Neural cell (in vitro differentiated cells): ENCODE measurements at regions not wholly inside any gene's neighbourhood (a gene's known extent, or its start where the extent isn't known, plus 50 kb on each side); places are given as distances from the start of the nearest gene placed in this dataset.

ENCODE experiments used
- H2AFZ ChIP-seq: fragments of 200-600, 300-800 bp; sonication (generic), shearing (Covaris generic); 2 replicates; pipeline ENCODE4 v1.6.0; 2014; ENCODE audit warnings: low read depth, mild to moderate bottlenecking, antibody characterized with exemption, low read length, moderate library complexity
- H3F3A ChIP-seq: fragments of 200-600 bp; shearing (Covaris generic); 2 replicates; pipeline ENCODE4 v1.6.1; 2016; ENCODE audit warnings: mild to moderate bottlenecking, moderate library complexity, mixed read lengths, antibody characterized with exemption, low read length; ENCODE audit not compliant: insufficient read depth, poor library complexity, severe bottlenecking
- H3K27ac ChIP-seq: fragments of 200-600, 300-800 bp; sonication (generic), shearing (Covaris generic); 2 replicates; pipeline ENCODE4 v1.5.1; 2014; ENCODE audit warnings: mild to moderate bottlenecking, low read length, moderate library complexity
- H3K27me3 ChIP-seq: fragments of 300-800, 200-600 bp; sonication (generic), shearing (Covaris generic); 2 replicates; pipeline ENCODE4 v1.6.0; 2014; ENCODE audit warnings: mild to moderate bottlenecking, low read depth, low read length, moderate library complexity; ENCODE audit not compliant: insufficient read depth
- H3K36me3 ChIP-seq: fragments of 300-800, 200-600 bp; sonication (generic), shearing (Covaris generic); 2 replicates; pipeline ENCODE4 v1.5.1; 2014; ENCODE audit warnings: mild to moderate bottlenecking, antibody characterized with exemption, low read length, moderate library complexity; ENCODE audit not compliant: insufficient read depth
- H3K4me2 ChIP-seq: fragments of 300-800, 200-600 bp; sonication (generic), shearing (Covaris generic); 2 replicates; pipeline ENCODE4 v1.6.0; 2014; ENCODE audit warnings: mild to moderate bottlenecking, low read length
- H3K4me3 ChIP-seq: fragments of 300-800, 200-600 bp; sonication (generic), shearing (Covaris generic); 2 replicates; pipeline ENCODE4 v1.5.1; 2014; ENCODE audit warnings: mild to moderate bottlenecking, low read length, moderate library complexity
- H3K79me2 ChIP-seq: fragments of 200-600 bp; shearing (Covaris generic); replicated peaks from 2 replicates; pipeline ENCODE4 v1.6.0; 2014; ENCODE audit warnings: mild to moderate bottlenecking, low read length, moderate library complexity; ENCODE audit not compliant: insufficient read depth
- H3K9ac ChIP-seq: fragments of 300-800, 200-600 bp; sonication (generic), shearing (Covaris generic); 2 replicates; pipeline ENCODE4 v1.6.1; 2016; ENCODE audit warnings: mild to moderate bottlenecking, low read length, mixed read lengths
- H3K9me2 ChIP-seq: fragments of 200-600 bp; shearing (Covaris generic); 2 replicates; pipeline ENCODE4 v1.6.1; 2016; ENCODE audit warnings: mild to moderate bottlenecking, low read length, mixed read lengths; ENCODE audit not compliant: insufficient read depth
- H3K9me3 ChIP-seq: fragments of 200-600, 300-800 bp; sonication (generic), shearing (Covaris generic); 2 replicates; pipeline ENCODE4 v1.6.1; 2016; ENCODE audit warnings: mild to moderate bottlenecking, mixed run types, low read length, moderate library complexity, mixed read lengths
- H4K20me1 ChIP-seq: fragments of 200-600 bp; shearing (Covaris generic); 2 replicates; pipeline ENCODE4 v1.6.1; 2016; ENCODE audit warnings: mild to moderate bottlenecking, mixed run types; ENCODE audit not compliant: insufficient read depth
- CTCF ChIP-seq: fragments of 450-650 bp; IDR thresholded peaks from 2 replicates; pipeline ENCODE4 v1.5.1; 2014; ENCODE audit warnings: antibody characterized with exemption, mild to moderate bottlenecking, moderate library complexity; ENCODE audit not compliant: poor library complexity, severe bottlenecking
- EP300 ChIP-seq: fragments of 450-650 bp; conservative IDR thresholded peaks from 2 replicates; pipeline ENCODE4 v1.6.1; 2014; ENCODE audit warnings: antibody characterized with exemption, mild to moderate bottlenecking, moderate library complexity; ENCODE audit not compliant: poor library complexity, severe bottlenecking
- EZH2 ChIP-seq: fragments of 200-600, 300-800 bp; shearing (Covaris generic), sonication (generic); IDR thresholded peaks from 2 replicates; pipeline ENCODE4 v1.6.1; 2014; ENCODE audit warnings: antibody characterized with exemption, low read length, borderline replicate concordance, mild to moderate bottlenecking; ENCODE audit not compliant: insufficient read depth, poor library complexity, severe bottlenecking
- MXI1 ChIP-seq: fragments of 450-650 bp; conservative IDR thresholded peaks from 2 replicates; pipeline ENCODE4 v1.6.1; 2014; ENCODE audit warnings: antibody characterized with exemption, mild to moderate bottlenecking; ENCODE audit not compliant: poor library complexity, severe bottlenecking
- POLR2AphosphoS5 ChIP-seq: IDR thresholded peaks from 2 replicates; pipeline ENCODE4 v1.6.1; 2012
- RAD21 ChIP-seq: fragments of 450-650 bp; conservative IDR thresholded peaks from 2 replicates; pipeline ENCODE4 v1.6.1; 2014; ENCODE audit warnings: antibody characterized with exemption, mild to moderate bottlenecking, moderate library complexity
- REST ChIP-seq: IDR thresholded peaks from 2 replicates; pipeline ENCODE4 v1.6.1; 2012; ENCODE audit warnings: borderline replicate concordance
- SMC3 ChIP-seq: fragments of 450-650 bp; conservative IDR thresholded peaks from 2 replicates; pipeline ENCODE4 v1.6.1; 2014; ENCODE audit warnings: antibody characterized with exemption, mild to moderate bottlenecking, moderate library complexity; ENCODE audit not compliant: poor library complexity
- TAF1 ChIP-seq: IDR thresholded peaks from 2 replicates; pipeline ENCODE4 v1.6.1; 2012; ENCODE audit warnings: low read depth

- Histone ChIP-seq H3K9ac (no peak overlapping the region), H3K9me3 (no peaks in the 10 kb centered on the region), H3K4me2 (no peak overlapping the region), H3K27me3 (no peaks in the 10 kb centered on the region), H2AFZ (no peak overlapping the region), H3F3A (no peaks in the 10 kb centered on the region), H3K9me2 (no peaks in the 10 kb centered on the region), H3K4me3 (no peak overlapping the region), H4K20me1 (no peaks in the 10 kb centered on the region), H3K36me3 (no peaks in the 10 kb centered on the region), H3K27ac (no peak overlapping the region), H3K79me2 (no peaks in the 10 kb centered on the region)
- no peak for TF ChIP-seq SMC3
- TF ChIP-seq TAF1: no peak
- TF ChIP-seq POLR2AphosphoS5: no peak
- no peak for TF ChIP-seq RAD21
- no peak for TF ChIP-seq EZH2
- no peak for TF ChIP-seq REST
- no peak for TF ChIP-seq MXI1
- no peak for TF ChIP-seq EP300
- TF ChIP-seq CTCF: no peak
Measured at GRCh38 chr4:10841697-10842096, 157.1 kb upstream of the CLNK start.

GRCh38 chr4:10837151-10837550, 152.6 kb upstream of the CLNK start:
- Histone ChIP-seq H3K36me3 (no peaks in the 10 kb centered on the region), H3F3A (no peaks in the 10 kb centered on the region)

More at GRCh38 chr4:10837151-10837550, 152.6 kb upstream of the CLNK start:
- no peaks in the 10 kb centered on the region for H3K9me2 ChIP-seq
- no peak overlapping the region for H2AFZ ChIP-seq
- no peak overlapping the region for H3K9ac ChIP-seq
- H3K79me2 ChIP-seq: no peaks in the 10 kb centered on the region
- H3K27ac ChIP-seq: no peak overlapping the region
- no peaks in the 10 kb centered on the region for H3K9me3 ChIP-seq
- TF ChIP-seq EZH2: no peak
- no peak overlapping the region for H3K4me2 ChIP-seq
- no peak overlapping the region for H3K4me3 ChIP-seq
- H3K27me3 ChIP-seq: no peaks in the 10 kb centered on the region
- no peaks in the 10 kb centered on the region for H4K20me1 ChIP-seq
